ENCODE measurements at regions not wholly inside any gene's neighbourhood (a gene's known extent, or its start where the extent isn't known, plus 50 kb on each side); places are given as distances from the start of the nearest gene placed in this dataset.

- no peak overlapping the region for H3K4me3 ChIP-seq (replicated peaks in 1 of 2; ENCODE audit: low read depth in 2 of 2, low read length in 2 of 2)
- no peak for TF ChIP-seq CTCF (IDR thresholded peaks at IDR 0.05; ENCODE audit: low read depth, low read length)
- DNase-seq (ENCODE audit: low read depth in 2 of 2), result peak in 1 of 2 donors; percentile 2
These were observed 57.9 kb upstream of the SPHKAP start for GRCh38 chr2:228239207-228239906.
